CD4-positive, alpha-beta T cell treated with Interleukin-17A for 4 hours (primary cell): ENCODE measurements at regions not wholly inside any gene's neighbourhood (a gene's known extent, or its start where the extent isn't known, plus 50 kb on each side); places are given as distances from the start of the nearest gene placed in this dataset.
"Not testable (repeated sequence)": the region's sequence is repeated elsewhere in the genome, so short reads cannot be mapped to it uniquely, and the experiment has no call there.

ENCODE experiments used
- DNase-seq: peaks from one replicate; pipeline ENCODE4 v3.0.0-alpha.2; 2020; ENCODE audit warnings: mixed read lengths

- no peak for DNase-seq
Observed at GRCh38 chr11:12585861-12586260, 88.4 kb upstream of the TEAD1 start.

GRCh38 chr11:12587333-12587991 lies 86.8 kb upstream of the TEAD1 start:
- DNase-seq = no peak

GRCh38 chr11:12591706-12592105 lies 82.5 kb upstream of the TEAD1 start:
- DNase-seq = no peak

GRCh38 chr11:12592283-12592682 lies 81.9 kb upstream of the TEAD1 start:
- no peak for DNase-seq

- not testable (repeated sequence) for DNase-seq
Observed at GRCh38 chr11:12595089-12595847, 79.0 kb upstream of the TEAD1 start.

- peak; percentile 23 for DNase-seq
Observed at GRCh38 chr11:12598330-12599256, 75.6 kb upstream of the TEAD1 start.

GRCh38 chr11:12599408-12600143 lies 74.6 kb upstream of the TEAD1 start:
- peak; percentile 46 for DNase-seq

- no peak for DNase-seq
Observed at GRCh38 chr11:12600829-12601228, 73.4 kb upstream of the TEAD1 start.

- no peak for DNase-seq
Observed at GRCh38 chr11:12602421-12602820, 71.8 kb upstream of the TEAD1 start.

- no peak for DNase-seq
Observed at GRCh38 chr11:12603143-12604088, 70.8 kb upstream of the TEAD1 start.

GRCh38 chr11:12604557-12605153 lies 69.6 kb upstream of the TEAD1 start:
- DNase-seq = no peak

GRCh38 chr11:12606597-12606996 lies 67.6 kb upstream of the TEAD1 start:
- no peak for DNase-seq

- DNase-seq = not testable (repeated sequence)
Observed at GRCh38 chr11:12608678-12609077, 65.5 kb upstream of the TEAD1 start.

- no peak for DNase-seq
Observed at GRCh38 chr11:12611352-12611751, 62.9 kb upstream of the TEAD1 start.

- DNase-seq = no peak
Observed at GRCh38 chr11:12617632-12618031, 56.6 kb upstream of the TEAD1 start.

GRCh38 chr11:12618743-12619540 lies 55.3 kb upstream of the TEAD1 start:
- DNase-seq = no peak

- no peak for DNase-seq
Observed at GRCh38 chr11:12623869-12624268, 50.4 kb upstream of the TEAD1 start.
